ENCODE measurements at regions not wholly inside any gene's neighbourhood (a gene's known extent, or its start where the extent isn't known, plus 50 kb on each side); places are given as distances from the start of the nearest gene placed in this dataset.

DNA sequence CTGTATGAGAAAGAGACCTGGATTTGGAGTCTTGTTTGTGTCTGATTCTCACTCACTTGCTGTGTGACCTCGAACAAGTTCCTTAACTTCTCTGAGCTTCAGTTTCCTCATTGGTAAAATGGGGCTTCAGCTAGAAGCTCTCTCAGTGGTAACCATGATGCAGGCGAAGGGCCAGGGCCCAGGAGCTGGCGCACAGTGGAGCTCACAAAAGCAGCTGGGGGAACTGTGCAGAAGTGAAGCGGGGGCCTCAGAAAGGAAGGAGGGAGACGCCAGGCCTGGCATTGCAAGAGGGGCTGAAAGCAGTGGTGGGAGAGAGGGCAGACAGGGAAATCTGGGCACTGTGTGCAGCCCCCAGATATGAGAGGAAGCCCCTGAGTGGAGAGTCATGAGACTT lies 88.9 kb upstream of the RUNX3 start:
- TF ChIP-seq CTCF (conservative IDR thresholded peaks at IDR 0.05) = no peak
- Histone ChIP-seq H3K4me1 (ENCODE audit: control insufficient read depth, insufficient read depth, low read length) (peaks cover 4% of the 10 kb centered on the region), H3K9me3 (ENCODE audit: control insufficient read depth, low read length) (no peaks in the 10 kb centered on the region), H3K36me3 (ENCODE audit: control insufficient read depth, insufficient read depth, low read length) (no peaks in the 10 kb centered on the region), H3K4me3 (ENCODE audit: low read length) (no peak overlapping the region), H3K27me3 (ENCODE audit: control insufficient read depth, insufficient read depth, low read length, poor library complexity, severe bottlenecking) (no peaks in the 10 kb centered on the region), H3K27ac (ENCODE audit: low read depth, low read length) (no peak overlapping the region), H3K9ac (ENCODE audit: extremely low read depth, low read length, poor library complexity, severe bottlenecking) (no peak overlapping the region)
- H3K36me3 Mint-ChIP-seq (ENCODE audit: low read depth) = no peaks in the 10 kb centered on the region
- 83 to 89% methylated on average over 5 of the region's 5 CpGs for WGBS, 2 experiments (ENCODE audit: insufficient coverage in 1 of 2, insufficient read length in 1 of 2)
- no peak overlapping the region for H3K4me3 Mint-ChIP-seq
- no peaks in the 10 kb centered on the region for H3K9me3 Mint-ChIP-seq
- no peak overlapping the region for H3K27ac Mint-ChIP-seq
- peaks cover 14% of the 10 kb centered on the region for H3K4me1 Mint-ChIP-seq
- no peak for DNase-seq
- no peaks in the 10 kb centered on the region for H3K27me3 Mint-ChIP-seq (ENCODE audit: insufficient read depth)

- H3K4me3 ChIP-seq (ENCODE audit: low read length) = no peak overlapping the region
- Mint-ChIP-seq H3K36me3 (ENCODE audit: low read depth) (no peaks in the 10 kb centered on the region), H3K4me1 (peaks cover 14% of the 10 kb centered on the region), H3K9me3 (no peaks in the 10 kb centered on the region), H3K4me3 (no peak overlapping the region), H3K27me3 (ENCODE audit: insufficient read depth) (no peaks in the 10 kb centered on the region), H3K27ac (no peak overlapping the region)
- no peak for TF ChIP-seq CTCF (conservative IDR thresholded peaks at IDR 0.05)
- peaks cover 4% of the 10 kb centered on the region for H3K4me1 ChIP-seq (ENCODE audit: control insufficient read depth, insufficient read depth, low read length)
- 86 to 92% methylated on average over 6 to 7 of the region's 7 CpGs for WGBS, 2 experiments (ENCODE audit: insufficient coverage in 1 of 2, insufficient read length in 1 of 2)
- H3K9ac ChIP-seq (ENCODE audit: extremely low read depth, low read length, poor library complexity, severe bottlenecking) = no peak overlapping the region
- no peaks in the 10 kb centered on the region for H3K36me3 ChIP-seq (ENCODE audit: control insufficient read depth, insufficient read depth, low read length)
- DNase-seq = no peak
- no peaks in the 10 kb centered on the region for H3K9me3 ChIP-seq (ENCODE audit: control insufficient read depth, low read length)
- no peak overlapping the region for H3K27ac ChIP-seq (ENCODE audit: low read depth, low read length)
- no peaks in the 10 kb centered on the region for H3K27me3 ChIP-seq (ENCODE audit: control insufficient read depth, insufficient read depth, low read length, poor library complexity, severe bottlenecking)
Measured at GRCh38 chr1:25018110-25018735, 88.1 kb upstream of the RUNX3 start.

DNA sequence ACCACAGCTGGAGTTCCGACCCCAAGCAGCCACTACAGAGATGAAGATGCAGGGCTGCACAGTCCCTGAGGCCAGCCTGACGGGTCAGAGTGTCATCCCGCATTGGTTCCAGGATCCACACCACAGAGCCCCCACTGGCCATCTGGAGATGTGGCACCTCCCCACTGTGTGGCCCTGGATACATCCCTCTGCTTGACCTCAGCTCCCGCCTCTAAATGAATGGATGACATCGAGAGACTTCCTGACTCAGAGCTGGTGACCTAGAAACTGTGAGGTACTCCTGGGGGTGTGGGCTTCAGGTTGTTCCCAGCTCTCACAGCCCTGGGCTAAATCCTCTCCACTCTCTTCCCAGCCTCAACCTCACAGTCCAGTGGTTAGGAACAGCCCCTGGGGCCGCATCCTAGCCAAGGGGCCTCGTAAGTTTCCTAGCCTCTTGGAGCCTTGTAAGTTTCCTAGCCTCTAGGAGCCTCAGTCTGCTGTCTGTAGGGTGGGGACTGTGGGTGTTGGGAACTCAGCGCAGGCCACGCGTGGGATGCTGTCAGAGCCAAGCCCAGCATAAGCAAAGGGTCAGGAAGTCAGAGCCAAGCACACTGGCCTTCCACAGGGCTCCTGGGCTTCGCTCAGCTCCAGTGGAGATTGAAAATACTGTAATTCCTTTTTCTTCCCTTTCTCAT lies 87.5 kb upstream of the RUNX3 start:
- Mint-ChIP-seq H3K4me1 (peaks cover 11% of the 10 kb centered on the region), H3K4me3 (no peak overlapping the region), H3K27me3 (ENCODE audit: insufficient read depth) (no peaks in the 10 kb centered on the region), H3K36me3 (ENCODE audit: low read depth) (no peaks in the 10 kb centered on the region), H3K9me3 (no peaks in the 10 kb centered on the region), H3K27ac (no peak overlapping the region)
- peak; percentile 55 for TF ChIP-seq CTCF (conservative IDR thresholded peaks at IDR 0.05)
- Histone ChIP-seq H3K36me3 (ENCODE audit: control insufficient read depth, insufficient read depth, low read length) (no peaks in the 10 kb centered on the region), H3K9me3 (ENCODE audit: control insufficient read depth, low read length) (no peaks in the 10 kb centered on the region), H3K27ac (ENCODE audit: low read depth, low read length) (no peak overlapping the region), H3K4me3 (ENCODE audit: low read length) (no peak overlapping the region), H3K27me3 (ENCODE audit: control insufficient read depth, insufficient read depth, low read length, poor library complexity, severe bottlenecking) (no peaks in the 10 kb centered on the region), H3K4me1 (ENCODE audit: control insufficient read depth, insufficient read depth, low read length) (peaks cover 3% of the 10 kb centered on the region), H3K9ac (ENCODE audit: extremely low read depth, low read length, poor library complexity, severe bottlenecking) (no peak overlapping the region)
- 83 to 91% methylated on average over 5 to 11 of the region's 11 CpGs for WGBS, 2 experiments (ENCODE audit: insufficient coverage in 1 of 2, insufficient read length in 1 of 2)
- peak; percentile 84 for DNase-seq
